ENCODE measurements at regions not wholly inside any gene's neighbourhood (a gene's known extent, or its start where the extent isn't known, plus 50 kb on each side); places are given as distances from the start of the nearest gene placed in this dataset.

GRCh38 chr5:23029290-23029689 is 176.1 kb upstream of the CDH12 start:
- DNase-seq (ENCODE audit: low read depth) = no peak
- Histone ChIP-seq H3K36me3 (ENCODE audit: control insufficient read depth, insufficient read depth, low read length) (no peaks in the 10 kb centered on the region), H3K27me3 (ENCODE audit: control insufficient read depth, insufficient read depth, low read length) (no peaks in the 10 kb centered on the region), H3K4me3 (ENCODE audit: low read depth, low read length) (no peak overlapping the region)
- TF ChIP-seq CTCF (IDR thresholded peaks at IDR 0.05; ENCODE audit: insufficient read depth, low read length, poor library complexity, severe bottlenecking) = no peak

GRCh38 chr5:23028445-23029021 is 175.4 kb upstream of the CDH12 start:
- no peak for DNase-seq (ENCODE audit: low read depth)

GRCh38 chr5:23027830-23028229 is 174.7 kb upstream of the CDH12 start:
- Histone ChIP-seq H3K36me3 (ENCODE audit: control insufficient read depth, insufficient read depth, low read length) (no peaks in the 10 kb centered on the region), H3K27me3 (ENCODE audit: control insufficient read depth, insufficient read depth, low read length) (no peaks in the 10 kb centered on the region), H3K4me3 (ENCODE audit: low read depth, low read length) (no peak overlapping the region)
- no peak for TF ChIP-seq CTCF (IDR thresholded peaks at IDR 0.05; ENCODE audit: insufficient read depth, low read length, poor library complexity, severe bottlenecking)
- no peak for DNase-seq (ENCODE audit: low read depth)

More at GRCh38 chr5:23028445-23029021, 175.4 kb upstream of the CDH12 start:
- H3K36me3 ChIP-seq (ENCODE audit: control insufficient read depth, insufficient read depth, low read length) = no peaks in the 10 kb centered on the region
- no peak overlapping the region for H3K4me3 ChIP-seq (ENCODE audit: low read depth, low read length)
- H3K27me3 ChIP-seq (ENCODE audit: control insufficient read depth, insufficient read depth, low read length) = no peaks in the 10 kb centered on the region
- TF ChIP-seq CTCF (IDR thresholded peaks at IDR 0.05; ENCODE audit: insufficient read depth, low read length, poor library complexity, severe bottlenecking) = no peak

- DNase-seq (ENCODE audit: low read depth) = no peak
- Histone ChIP-seq H3K36me3 (ENCODE audit: control insufficient read depth, insufficient read depth, low read length) (no peaks in the 10 kb centered on the region), H3K4me3 (ENCODE audit: low read depth, low read length) (no peak overlapping the region), H3K27me3 (ENCODE audit: control insufficient read depth, insufficient read depth, low read length) (no peaks in the 10 kb centered on the region)
- no peak for TF ChIP-seq CTCF (IDR thresholded peaks at IDR 0.05; ENCODE audit: insufficient read depth, low read length, poor library complexity, severe bottlenecking)
These were observed 174.2 kb upstream of the CDH12 start for GRCh38 chr5:23027331-23027730.

GRCh38 chr5:23026252-23027170 is 173.4 kb upstream of the CDH12 start:
- no peak for TF ChIP-seq CTCF (IDR thresholded peaks at IDR 0.05; ENCODE audit: insufficient read depth, low read length, poor library complexity, severe bottlenecking)
- DNase-seq (ENCODE audit: low read depth) = no peak
- no peaks in the 10 kb centered on the region for H3K27me3 ChIP-seq (ENCODE audit: control insufficient read depth, insufficient read depth, low read length)
- H3K36me3 ChIP-seq (ENCODE audit: control insufficient read depth, insufficient read depth, low read length) = no peaks in the 10 kb centered on the region
- no peak overlapping the region for H3K4me3 ChIP-seq (ENCODE audit: low read depth, low read length)
